Mammary epithelial cell (primary cell): ENCODE measurements at regions not wholly inside any gene's neighbourhood (a gene's known extent, or its start where the extent isn't known, plus 50 kb on each side); places are given as distances from the start of the nearest gene placed in this dataset.

Experiments
- CTCF ChIP-seq, 2 donors: IDR thresholded peaks in 1 of 2; conservative IDR thresholded peaks in 1 of 2; 2 replicates each; pipeline ENCODE4 v1.5.1; 2011 to 2012; ENCODE audit warnings: inconsistent platforms in 2 of 2, low read length in 2 of 2, mild to moderate bottlenecking in 2 of 2, control low read depth in 1 of 2, low read depth in 1 of 2; ENCODE audit not compliant: insufficient read depth in 1 of 2; ENCODE audit errors: extremely low read depth in 1 of 2
- EZH2 ChIP-seq: IDR thresholded peaks from 2 replicates; pipeline ENCODE4 v1.6.1; 2012; ENCODE audit warnings: low read length, inconsistent platforms, borderline replicate concordance

- TF ChIP-seq EZH2 (no peak), CTCF (conservative IDR thresholded peaks at IDR 0.05 in 1 of 2, IDR thresholded peaks at IDR 0.05 in 1 of 2; ENCODE audit: extremely low read depth in 1 of 2, insufficient read depth in 1 of 2, low read depth in 1 of 2, low read length in 2 of 2) (no peak)
These were observed 531.3 kb downstream of the NPHP4 start for GRCh38 chr1:5460974-5461373.
